ENCODE measurements at regions not wholly inside any gene's neighbourhood (a gene's known extent, or its start where the extent isn't known, plus 50 kb on each side); places are given as distances from the start of the nearest gene placed in this dataset.

- no peak for FAIRE-seq
- ATAC-seq: no peak
- TF ChIP-seq NFE2L2 (conservative IDR thresholded peaks at IDR 0.05; ENCODE audit: low read length) (peak; percentile 74), RAD21 (conservative IDR thresholded peaks at IDR 0.05 in 1 of 2, IDR thresholded peaks at IDR 0.05 in 1 of 2) (no peak), MAFK (IDR thresholded peaks at IDR 0.05; ENCODE audit: partially characterized antibody) (peak; percentile 69)
- POLR2A ChIA-PET: no interaction called here
- CTCF ChIA-PET: no interaction called here
- DNase-seq (ENCODE audit: low read depth in 1 of 2, low spot score in 1 of 2): no peak
- H3K4me3 ChIP-seq: no peak overlapping the region
- H3K27ac ChIP-seq: no peak overlapping the region
- no peak overlapping the region for H3K4me2 ChIP-seq
- WGBS (ENCODE audit: missing lambda C conversion rate): 2% methylated on average over 2 of the region's 2 CpGs
- no peaks in the 10 kb centered on the region for H3K9me3 ChIP-seq
- H3K4me1 ChIP-seq: no peaks in the 10 kb centered on the region
These were observed 135.4 kb downstream of the SYT10 start for GRCh38 chr12:33304176-33304575.

GRCh38 chr12:33296529-33296928 is 143.1 kb downstream of the SYT10 start:
- CTCF ChIA-PET: no interaction called here

GRCh38 chr12:33290703-33291102 is 148.9 kb downstream of the SYT10 start:
- POLR2A ChIA-PET: no interaction called here

More at GRCh38 chr12:33296529-33296928, 143.1 kb downstream of the SYT10 start:
- DNase-seq (ENCODE audit: low read depth in 1 of 2, low spot score in 1 of 2) (no peak), ATAC-seq (no peak), FAIRE-seq (no peak)
- POLR2A ChIA-PET: no interaction called here
- no peak overlapping the region for H3K4me2 ChIP-seq
- no peaks in the 10 kb centered on the region for H3K4me1 ChIP-seq
- H3K9me3 ChIP-seq: no peaks in the 10 kb centered on the region
- TF ChIP-seq CTCF (IDR thresholded peaks at IDR 0.05): no peak
- TF ChIP-seq BHLHE40 (IDR thresholded peaks at IDR 0.05; ENCODE audit: low read depth, low read length): no peak
- no peak for TF ChIP-seq TFCP2L1 (CRISPR knock-in tag; IDR thresholded peaks at IDR 0.05)
- no peak for TF ChIP-seq CBX2 (IDR thresholded peaks at IDR 0.05; ENCODE audit: borderline replicate concordance, low read depth)
- no peak for TF ChIP-seq MAZ (IDR thresholded peaks at IDR 0.05; ENCODE audit: borderline replicate concordance, low read depth, low read length)
- H3K4me3 ChIP-seq: no peak overlapping the region
- WGBS (ENCODE audit: missing lambda C conversion rate): 5% methylated on average over 2 of the region's 2 CpGs
- no peak overlapping the region for H3K27ac ChIP-seq

GRCh38 chr12:33283054-33283453 is 156.6 kb downstream of the SYT10 start:
- TF ChIP-seq EP300 (IDR thresholded peaks at IDR 0.05) (no peak), CEBPB (IDR thresholded peaks at IDR 0.05) (no peak), NR3C1 (IDR thresholded peaks at IDR 0.05) (no peak), MYC (IDR thresholded peaks at IDR 0.05; ENCODE audit: borderline replicate concordance, low read length) (no peak), FOXS1 (CRISPR knock-in tag; IDR thresholded peaks at IDR 0.05) (no peak), HES2 (IDR thresholded peaks at IDR 0.05) (no peak), E2F6 (IDR thresholded peaks at IDR 0.05; ENCODE audit: borderline replicate concordance, low read depth) (no peak), HDAC2 (IDR thresholded peaks at IDR 0.05) (no peak), ZFP36 (IDR thresholded peaks at IDR 0.05; ENCODE audit: borderline replicate concordance, partially characterized antibody) (no peak), RNF2 (IDR thresholded peaks at IDR 0.05; ENCODE audit: borderline replicate concordance, low read depth) (no peak), EHF (CRISPR knock-in tag; IDR thresholded peaks at IDR 0.05) (no peak), KDM1A (IDR thresholded peaks at IDR 0.05; ENCODE audit: low read depth) (no peak), NPAS2 (CRISPR knock-in tag; IDR thresholded peaks at IDR 0.05; ENCODE audit: borderline replicate concordance) (no peak), GATA3 (IDR thresholded peaks at IDR 0.05; ENCODE audit: borderline replicate concordance) (no peak), SMC3 (IDR thresholded peaks at IDR 0.05) (no peak), ZSCAN20 (CRISPR knock-in tag; IDR thresholded peaks at IDR 0.05) (no peak), MAX (IDR thresholded peaks at IDR 0.05) (no peak), PHF8 (IDR thresholded peaks at IDR 0.05; ENCODE audit: borderline replicate concordance, low read depth) (no peak), POLR2AphosphoS2 (conservative IDR thresholded peaks at IDR 0.05; ENCODE audit: low read length) (no peak)
- FAIRE-seq: no peak
- H3K4me3 ChIP-seq: no peak overlapping the region
- H3K27ac ChIP-seq: no peak overlapping the region
- no peak for DNase-seq (ENCODE audit: low read depth in 1 of 2, low spot score in 1 of 2)
- no peaks in the 10 kb centered on the region for H3K4me1 ChIP-seq
- WGBS (ENCODE audit: missing lambda C conversion rate): 2% methylated on average over 1 of the region's 1 CpG
- ATAC-seq: no peak
- H3K4me2 ChIP-seq: no peak overlapping the region
- CTCF ChIA-PET: no interaction called here
- no peaks in the 10 kb centered on the region for H3K9me3 ChIP-seq
- POLR2A ChIA-PET: no interaction called here

More at GRCh38 chr12:33290703-33291102, 148.9 kb downstream of the SYT10 start:
- no peaks in the 10 kb centered on the region for H3K4me1 ChIP-seq
- no peak overlapping the region for H3K4me2 ChIP-seq
- WGBS (ENCODE audit: missing lambda C conversion rate): 4% methylated on average over 3 of the region's 3 CpGs
- no peak overlapping the region for H3K4me3 ChIP-seq
- H3K27ac ChIP-seq: no peak overlapping the region
- TF ChIP-seq PBX3 (IDR thresholded peaks at IDR 0.05) (no peak), PHF8 (IDR thresholded peaks at IDR 0.05; ENCODE audit: borderline replicate concordance, low read depth) (no peak), CEBPB (IDR thresholded peaks at IDR 0.05) (no peak), FOSB (CRISPR knock-in tag; IDR thresholded peaks at IDR 0.05) (no peak), FOXS1 (CRISPR knock-in tag; IDR thresholded peaks at IDR 0.05) (no peak), ZC3H11A (IDR thresholded peaks at IDR 0.05) (no peak)
- no peak for FAIRE-seq
- ATAC-seq: no peak
- no peaks in the 10 kb centered on the region for H3K9me3 ChIP-seq
- no peak for DNase-seq (ENCODE audit: low read depth in 1 of 2, low spot score in 1 of 2)
- CTCF ChIA-PET: interaction anchor here (0.6 kb wide), 1 partner anchor 328 kb away, joined by 3 read pairs; no protein-coding TSS in a partner anchor
